NCI-H128 (cell line): ENCODE measurements at regions not wholly inside any gene's neighbourhood (a gene's known extent, or its start where the extent isn't known, plus 50 kb on each side); places are given as distances from the start of the nearest gene placed in this dataset.

Experiments used
- DNase-seq: peaks from one replicate; lab custom pipeline; 2025; ENCODE audit not compliant: unreplicated experiment; lab: John Stamatoyannopoulos, UW

- DNase-seq, result no peak
These were observed 411.7 kb downstream of the FGF9 start for GRCh38 chr13:22082437-22083100.

DNA sequence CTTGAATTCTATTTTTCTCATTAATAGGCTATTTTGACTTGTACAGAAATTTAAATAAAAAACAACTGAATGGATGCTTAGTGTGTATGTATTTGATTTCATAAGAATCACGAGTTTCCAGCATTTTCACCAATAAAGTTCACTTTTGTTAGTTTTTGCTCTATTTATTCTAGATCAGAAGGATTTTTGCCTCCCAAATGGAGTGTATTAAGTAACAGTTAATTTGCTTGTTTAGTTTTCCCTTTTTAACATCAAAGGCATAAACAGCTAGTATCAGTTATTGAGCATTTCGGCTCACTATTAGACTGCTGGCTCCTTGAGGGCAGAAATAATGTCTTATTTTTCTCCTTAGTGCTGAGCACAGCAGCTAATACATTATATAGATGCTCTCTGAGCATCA, 414.1 kb downstream of the FGF9 start:
- no peak for DNase-seq

GRCh38 chr13:22086597-22087330, 415.9 kb downstream of the FGF9 start:
- DNase-seq, result no peak

- DNase-seq, result no peak
These were observed 419.2 kb downstream of the FGF9 start for GRCh38 chr13:22090106-22090505.

DNA sequence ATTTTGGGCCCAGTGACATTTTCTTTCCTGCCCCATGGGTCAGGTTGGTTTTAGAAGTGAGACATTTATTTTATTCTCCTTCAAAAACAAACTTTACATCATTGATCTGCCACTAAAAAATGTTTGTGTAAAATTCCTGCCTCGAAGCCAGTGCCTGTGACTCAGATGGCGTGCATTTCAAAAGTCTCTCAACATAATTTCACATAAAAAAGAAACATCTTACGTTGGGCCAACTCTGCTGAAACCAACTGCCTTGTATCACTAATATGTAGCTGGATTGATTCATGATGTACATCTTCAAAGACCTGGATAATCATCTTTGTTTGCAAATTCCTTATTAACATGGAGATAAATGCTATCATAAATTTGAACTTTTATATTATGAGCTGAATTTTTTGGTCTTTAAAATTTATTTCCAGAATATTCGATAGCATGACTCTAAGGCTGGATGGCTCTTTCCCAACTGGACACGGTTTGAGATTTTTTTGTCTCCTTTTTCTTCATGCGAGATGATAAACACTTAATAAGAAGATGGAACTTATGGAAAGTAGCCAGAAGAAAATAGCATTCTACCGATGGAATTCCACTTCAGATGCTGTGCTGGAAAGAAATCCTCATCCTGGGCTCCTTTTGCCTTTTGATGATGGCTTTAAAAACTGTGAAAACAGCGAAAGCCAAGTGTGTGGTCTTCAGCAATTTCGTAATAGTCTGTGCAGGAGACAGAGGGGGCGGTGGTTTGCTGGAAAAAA, 420.5 kb downstream of the FGF9 start:
- DNase-seq, result no peak

GRCh38 chr13:22091971-22092300, 421.1 kb downstream of the FGF9 start:
- DNase-seq, result no peak

- no peak for DNase-seq
These were observed 422.1 kb downstream of the FGF9 start for GRCh38 chr13:22092791-22093560.

DNA sequence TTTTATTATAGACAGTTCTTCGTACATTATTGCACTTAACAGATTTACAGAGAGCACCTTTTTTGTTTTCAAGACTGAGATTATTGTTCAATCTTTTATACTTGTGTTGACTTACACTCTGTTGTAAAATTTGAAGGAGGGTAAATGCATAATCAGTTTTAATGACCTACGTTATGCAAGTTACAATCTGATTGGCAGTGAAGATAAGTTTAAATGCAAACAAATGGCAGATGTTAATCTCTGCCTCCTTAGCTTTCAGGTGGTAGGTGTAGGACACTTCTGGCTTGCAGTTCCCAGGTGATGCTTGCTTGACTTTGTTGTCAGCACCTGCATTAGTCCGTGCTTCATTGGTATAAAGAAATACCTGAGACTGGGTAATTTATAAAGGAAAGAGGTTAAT, 424.9 kb downstream of the FGF9 start:
- no peak for DNase-seq

DNA sequence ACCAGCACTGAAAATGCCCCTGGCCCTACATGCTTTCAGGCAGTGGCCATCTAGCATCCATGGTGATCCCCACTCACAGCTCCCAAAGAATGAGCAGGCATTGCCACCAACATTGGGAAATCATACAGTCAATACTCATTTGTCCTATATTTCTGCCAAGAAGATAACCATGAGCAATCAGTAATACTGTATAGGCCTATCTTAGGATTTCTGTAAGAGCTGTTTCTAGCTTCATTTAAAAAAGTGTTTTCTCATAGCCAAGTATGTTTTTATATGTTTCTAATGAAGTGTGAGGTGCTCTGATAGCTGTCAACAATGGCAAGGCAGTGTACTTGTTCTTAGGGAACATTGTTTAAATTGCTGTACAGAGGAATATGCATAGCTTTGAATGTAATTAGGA, 428.7 kb downstream of the FGF9 start:
- no peak for DNase-seq

DNA sequence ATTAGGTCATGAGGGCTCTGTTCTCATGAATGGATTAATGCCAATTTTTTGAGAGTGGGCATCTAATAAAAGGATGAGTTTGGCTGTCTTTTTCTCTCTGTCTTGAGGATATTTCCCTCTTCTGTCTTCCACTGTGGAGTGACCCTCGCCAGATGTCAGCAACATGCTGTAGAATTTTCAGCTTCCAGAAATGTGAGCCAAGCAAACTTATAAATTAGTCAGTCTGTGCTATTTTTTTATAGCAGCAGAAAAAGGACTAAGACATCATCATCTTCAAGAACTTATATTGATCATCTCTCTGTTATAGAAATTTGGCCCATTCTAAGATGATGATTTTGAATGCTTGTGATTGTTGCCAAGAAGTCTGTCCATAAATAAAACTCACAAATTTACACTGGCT, 431.4 kb downstream of the FGF9 start:
- no peak for DNase-seq

GRCh38 chr13:22103046-22104027, 432.5 kb downstream of the FGF9 start:
- DNase-seq, result no peak

- DNase-seq, result no peak
These were observed 435.2 kb downstream of the FGF9 start for GRCh38 chr13:22106058-22106457.

DNA sequence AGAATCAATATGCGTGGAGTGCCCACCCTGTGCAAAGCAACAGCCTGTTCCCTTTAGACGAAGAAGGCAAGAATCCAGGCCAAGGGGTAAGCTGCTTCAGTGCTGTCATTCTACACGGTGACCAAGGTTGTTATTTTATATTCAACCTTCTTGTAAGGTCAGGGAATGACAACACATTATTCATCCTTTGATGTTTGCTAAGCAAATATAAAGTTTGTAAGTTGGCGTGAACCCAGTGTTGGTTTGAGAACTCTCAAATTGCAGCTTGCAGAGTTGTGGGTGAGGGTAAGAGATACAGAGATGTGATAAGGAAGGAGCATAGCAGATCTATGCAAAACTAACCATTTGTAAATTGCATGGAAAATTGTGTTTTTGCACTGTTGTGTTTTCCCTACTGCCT, 436.7 kb downstream of the FGF9 start:
- DNase-seq, result no peak

- no peak for DNase-seq
These were observed 437.5 kb downstream of the FGF9 start for GRCh38 chr13:22108283-22108942.

DNA sequence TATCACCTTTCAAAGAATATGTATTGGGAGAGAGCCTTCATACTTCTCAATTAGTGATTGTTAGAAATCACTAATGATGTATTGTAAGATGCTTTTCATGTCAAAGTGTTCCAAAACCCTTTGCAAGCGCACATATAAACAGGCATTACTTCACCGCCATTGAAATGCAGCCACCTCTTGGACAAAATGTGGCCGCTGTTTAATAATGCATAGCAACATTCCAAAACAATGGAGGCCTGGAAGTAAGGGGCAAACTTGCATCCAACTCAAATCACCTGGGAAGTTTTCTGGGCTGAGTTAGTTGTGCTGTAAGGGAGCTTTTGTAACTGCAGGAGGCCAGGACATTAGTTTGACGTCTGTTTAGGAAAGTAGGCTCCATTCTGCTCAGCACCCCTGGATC, 438.1 kb downstream of the FGF9 start:
- DNase-seq, result no peak

DNA sequence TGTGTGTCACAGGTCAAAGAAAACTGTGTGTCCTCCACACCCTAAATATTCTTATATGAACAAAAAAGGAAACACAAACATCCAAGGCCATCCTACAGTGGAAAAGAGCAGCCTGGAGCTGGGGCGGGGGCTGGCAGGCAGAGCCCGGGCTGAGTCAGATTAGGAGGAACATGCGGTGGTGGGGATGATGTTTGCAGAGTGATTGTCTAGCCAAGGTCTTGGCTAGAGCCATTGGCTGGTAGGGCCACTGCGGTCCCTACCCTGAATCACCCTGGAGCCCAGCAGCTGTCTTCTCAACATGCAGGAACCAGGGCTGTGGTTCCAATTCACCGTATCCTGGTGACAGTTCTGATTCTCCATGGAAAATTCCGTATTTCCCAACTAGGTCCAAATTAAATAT, 439.5 kb downstream of the FGF9 start:
- no peak for DNase-seq

- DNase-seq, result no peak
These were observed 440.4 kb downstream of the FGF9 start for GRCh38 chr13:22111152-22111783.

DNA sequence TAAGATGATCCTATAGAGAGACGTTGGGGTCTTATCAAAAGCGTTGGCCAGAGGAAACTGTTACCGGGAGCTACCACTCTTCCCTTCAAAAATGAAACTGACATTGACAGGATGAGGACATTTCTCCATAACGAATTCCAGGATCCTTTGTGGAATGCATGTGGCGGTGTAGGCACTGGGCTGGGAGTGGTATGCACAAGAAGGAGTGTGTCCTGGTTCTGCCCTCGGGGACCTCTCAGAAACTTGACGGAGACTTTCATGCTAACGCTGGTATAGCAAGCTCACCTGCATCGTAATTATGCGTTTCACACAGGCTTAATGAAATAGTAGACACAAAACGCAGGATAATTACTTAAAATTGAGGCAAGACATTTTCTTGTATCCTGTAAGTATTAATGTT, 441.1 kb downstream of the FGF9 start:
- no peak for DNase-seq

- no peak for DNase-seq
These were observed 442.3 kb downstream of the FGF9 start for GRCh38 chr13:22112956-22113745.
